ENCODE measurements at regions not wholly inside any gene's neighbourhood (a gene's known extent, or its start where the extent isn't known, plus 50 kb on each side); places are given as distances from the start of the nearest gene placed in this dataset.

GRCh38 chr2:193496786-193497185 lies 1302.1 kb upstream of the TMEFF2 start:
- DNase-seq (ENCODE audit: low read depth in 4 of 6, low spot score in 6 of 6) = no peak
- WGBS (ENCODE audit: insufficient coverage) = 100% methylated on average over 1 of the region's 2 CpGs
- H3K4me3 ChIP-seq (ENCODE audit: low read depth, low read length) = no peak overlapping the region
- no peaks in the 10 kb centered on the region for H3K36me3 ChIP-seq (ENCODE audit: control insufficient read depth, insufficient read depth, low read length)
- no peaks in the 10 kb centered on the region for H3K4me1 ChIP-seq (ENCODE audit: control insufficient read depth, insufficient read depth, low read length)
- no peaks in the 10 kb centered on the region for H3K27me3 ChIP-seq (ENCODE audit: control insufficient read depth, insufficient read depth, low read length)
- no peak overlapping the region for H3K27ac ChIP-seq (ENCODE audit: low read depth, low read length)
- peaks cover 2% of the 10 kb centered on the region for H3K9me3 ChIP-seq (ENCODE audit: control insufficient read depth, insufficient read depth, low read length)

GRCh38 chr2:193482557-193482956 lies 1287.8 kb upstream of the TMEFF2 start:
- H3K9me3 ChIP-seq (ENCODE audit: control insufficient read depth, insufficient read depth, low read length) = no peaks in the 10 kb centered on the region
- no peaks in the 10 kb centered on the region for H3K4me1 ChIP-seq (ENCODE audit: control insufficient read depth, insufficient read depth, low read length)
- no peak for DNase-seq (ENCODE audit: low read depth in 4 of 6, low spot score in 6 of 6)
- H3K27ac ChIP-seq (ENCODE audit: low read depth, low read length) = no peak overlapping the region
- no peaks in the 10 kb centered on the region for H3K27me3 ChIP-seq (ENCODE audit: control insufficient read depth, insufficient read depth, low read length)
- no CpG with 5 or more reads among the region's 3 CpGs for WGBS (ENCODE audit: insufficient coverage)
- H3K36me3 ChIP-seq (ENCODE audit: control insufficient read depth, insufficient read depth, low read length) = no peaks in the 10 kb centered on the region
- H3K4me3 ChIP-seq (ENCODE audit: low read depth, low read length) = no peak overlapping the region

- WGBS (ENCODE audit: insufficient coverage) = 90% methylated on average over 1 of the region's 1 CpG
- no peaks in the 10 kb centered on the region for H3K9me3 ChIP-seq (ENCODE audit: control insufficient read depth, insufficient read depth, low read length)
- no peaks in the 10 kb centered on the region for H3K36me3 ChIP-seq (ENCODE audit: control insufficient read depth, insufficient read depth, low read length)
- DNase-seq (ENCODE audit: low read depth in 4 of 6, low spot score in 6 of 6) = no peak
- H3K27me3 ChIP-seq (ENCODE audit: control insufficient read depth, insufficient read depth, low read length) = no peaks in the 10 kb centered on the region
- no peak overlapping the region for H3K27ac ChIP-seq (ENCODE audit: low read depth, low read length)
- no peaks in the 10 kb centered on the region for H3K4me1 ChIP-seq (ENCODE audit: control insufficient read depth, insufficient read depth, low read length)
- H3K4me3 ChIP-seq (ENCODE audit: low read depth, low read length) = no peak overlapping the region
These were observed 1285.5 kb upstream of the TMEFF2 start for GRCh38 chr2:193480187-193480586.

GRCh38 chr2:193476171-193476800 lies 1281.6 kb upstream of the TMEFF2 start:
- H3K4me3 ChIP-seq (ENCODE audit: low read depth, low read length) = no peak overlapping the region
- WGBS (ENCODE audit: insufficient coverage) = 85% methylated on average over 3 of the region's 6 CpGs
- H3K9me3 ChIP-seq (ENCODE audit: control insufficient read depth, insufficient read depth, low read length) = no peaks in the 10 kb centered on the region
- no peaks in the 10 kb centered on the region for H3K36me3 ChIP-seq (ENCODE audit: control insufficient read depth, insufficient read depth, low read length)
- no peaks in the 10 kb centered on the region for H3K27me3 ChIP-seq (ENCODE audit: control insufficient read depth, insufficient read depth, low read length)
- no peaks in the 10 kb centered on the region for H3K4me1 ChIP-seq (ENCODE audit: control insufficient read depth, insufficient read depth, low read length)
- H3K27ac ChIP-seq (ENCODE audit: low read depth, low read length) = no peak overlapping the region
- DNase-seq (ENCODE audit: low read depth in 4 of 6, low spot score in 6 of 6) = no peak

GRCh38 chr2:193475038-193475437 lies 1280.3 kb upstream of the TMEFF2 start:
- WGBS (ENCODE audit: insufficient coverage) = 60% methylated on average over 1 of the region's 3 CpGs
- Histone ChIP-seq H3K4me1 (ENCODE audit: control insufficient read depth, insufficient read depth, low read length) (no peaks in the 10 kb centered on the region), H3K4me3 (ENCODE audit: low read depth, low read length) (no peak overlapping the region), H3K9me3 (ENCODE audit: control insufficient read depth, insufficient read depth, low read length) (no peaks in the 10 kb centered on the region), H3K36me3 (ENCODE audit: control insufficient read depth, insufficient read depth, low read length) (no peaks in the 10 kb centered on the region), H3K27me3 (ENCODE audit: control insufficient read depth, insufficient read depth, low read length) (no peaks in the 10 kb centered on the region), H3K27ac (ENCODE audit: low read depth, low read length) (no peak overlapping the region)
- no peak for DNase-seq (ENCODE audit: low read depth in 4 of 6, low spot score in 6 of 6)

GRCh38 chr2:193469251-193469650 lies 1274.5 kb upstream of the TMEFF2 start:
- Histone ChIP-seq H3K4me3 (ENCODE audit: low read depth, low read length) (no peak overlapping the region), H3K27ac (ENCODE audit: low read depth, low read length) (no peak overlapping the region), H3K4me1 (ENCODE audit: control insufficient read depth, insufficient read depth, low read length) (no peaks in the 10 kb centered on the region), H3K36me3 (ENCODE audit: control insufficient read depth, insufficient read depth, low read length) (no peaks in the 10 kb centered on the region), H3K9me3 (ENCODE audit: control insufficient read depth, insufficient read depth, low read length) (no peaks in the 10 kb centered on the region), H3K27me3 (ENCODE audit: control insufficient read depth, insufficient read depth, low read length) (no peaks in the 10 kb centered on the region)
- no peak for DNase-seq (ENCODE audit: low read depth in 4 of 6, low spot score in 6 of 6)
- 100% methylated on average over 1 of the region's 3 CpGs for WGBS (ENCODE audit: insufficient coverage)

GRCh38 chr2:193467276-193467987 lies 1272.7 kb upstream of the TMEFF2 start:
- Histone ChIP-seq H3K27ac (ENCODE audit: low read depth, low read length) (no peak overlapping the region), H3K9me3 (ENCODE audit: control insufficient read depth, insufficient read depth, low read length) (no peaks in the 10 kb centered on the region), H3K27me3 (ENCODE audit: control insufficient read depth, insufficient read depth, low read length) (no peaks in the 10 kb centered on the region), H3K36me3 (ENCODE audit: control insufficient read depth, insufficient read depth, low read length) (no peaks in the 10 kb centered on the region), H3K4me1 (ENCODE audit: control insufficient read depth, insufficient read depth, low read length) (no peaks in the 10 kb centered on the region), H3K4me3 (ENCODE audit: low read depth, low read length) (no peak overlapping the region)
- no peak for DNase-seq (ENCODE audit: low read depth in 4 of 6, low spot score in 6 of 6)

- H3K4me1 ChIP-seq (ENCODE audit: control insufficient read depth, insufficient read depth, low read length) = no peaks in the 10 kb centered on the region
- H3K36me3 ChIP-seq (ENCODE audit: control insufficient read depth, insufficient read depth, low read length) = no peaks in the 10 kb centered on the region
- no peak overlapping the region for H3K4me3 ChIP-seq (ENCODE audit: low read depth, low read length)
- no peak overlapping the region for H3K27ac ChIP-seq (ENCODE audit: low read depth, low read length)
- DNase-seq (ENCODE audit: low read depth in 4 of 6, low spot score in 6 of 6) = no peak
- no peaks in the 10 kb centered on the region for H3K27me3 ChIP-seq (ENCODE audit: control insufficient read depth, insufficient read depth, low read length)
- no peaks in the 10 kb centered on the region for H3K9me3 ChIP-seq (ENCODE audit: control insufficient read depth, insufficient read depth, low read length)
- 87% methylated on average over 2 of the region's 3 CpGs for WGBS (ENCODE audit: insufficient coverage)
These were observed 1268.3 kb upstream of the TMEFF2 start for GRCh38 chr2:193463011-193463410.

GRCh38 chr2:193462411-193462810 lies 1267.7 kb upstream of the TMEFF2 start:
- H3K4me1 ChIP-seq (ENCODE audit: control insufficient read depth, insufficient read depth, low read length) = no peaks in the 10 kb centered on the region
- H3K27me3 ChIP-seq (ENCODE audit: control insufficient read depth, insufficient read depth, low read length) = no peaks in the 10 kb centered on the region
- no peaks in the 10 kb centered on the region for H3K9me3 ChIP-seq (ENCODE audit: control insufficient read depth, insufficient read depth, low read length)
- WGBS (ENCODE audit: insufficient coverage) = 82% methylated on average over 2 of the region's 2 CpGs
- H3K27ac ChIP-seq (ENCODE audit: low read depth, low read length) = no peak overlapping the region
- no peak overlapping the region for H3K4me3 ChIP-seq (ENCODE audit: low read depth, low read length)
- no peak for DNase-seq (ENCODE audit: low read depth in 4 of 6, low spot score in 6 of 6)
- no peaks in the 10 kb centered on the region for H3K36me3 ChIP-seq (ENCODE audit: control insufficient read depth, insufficient read depth, low read length)

GRCh38 chr2:193461431-193461934 lies 1266.8 kb upstream of the TMEFF2 start:
- no peaks in the 10 kb centered on the region for H3K27me3 ChIP-seq (ENCODE audit: control insufficient read depth, insufficient read depth, low read length)
- no peaks in the 10 kb centered on the region for H3K36me3 ChIP-seq (ENCODE audit: control insufficient read depth, insufficient read depth, low read length)
- no peak for DNase-seq (ENCODE audit: low read depth in 4 of 6, low spot score in 6 of 6)
- H3K27ac ChIP-seq (ENCODE audit: low read depth, low read length) = no peak overlapping the region
- H3K9me3 ChIP-seq (ENCODE audit: control insufficient read depth, insufficient read depth, low read length) = no peaks in the 10 kb centered on the region
- no CpG with 5 or more reads among the region's 2 CpGs for WGBS (ENCODE audit: insufficient coverage)
- no peak overlapping the region for H3K4me3 ChIP-seq (ENCODE audit: low read depth, low read length)
- H3K4me1 ChIP-seq (ENCODE audit: control insufficient read depth, insufficient read depth, low read length) = no peaks in the 10 kb centered on the region

All from spinal cord (tissue), 9 donors.